ENCODE measurements at regions not wholly inside any gene's neighbourhood (a gene's known extent, or its start where the extent isn't known, plus 50 kb on each side); places are given as distances from the start of the nearest gene placed in this dataset.

DNA sequence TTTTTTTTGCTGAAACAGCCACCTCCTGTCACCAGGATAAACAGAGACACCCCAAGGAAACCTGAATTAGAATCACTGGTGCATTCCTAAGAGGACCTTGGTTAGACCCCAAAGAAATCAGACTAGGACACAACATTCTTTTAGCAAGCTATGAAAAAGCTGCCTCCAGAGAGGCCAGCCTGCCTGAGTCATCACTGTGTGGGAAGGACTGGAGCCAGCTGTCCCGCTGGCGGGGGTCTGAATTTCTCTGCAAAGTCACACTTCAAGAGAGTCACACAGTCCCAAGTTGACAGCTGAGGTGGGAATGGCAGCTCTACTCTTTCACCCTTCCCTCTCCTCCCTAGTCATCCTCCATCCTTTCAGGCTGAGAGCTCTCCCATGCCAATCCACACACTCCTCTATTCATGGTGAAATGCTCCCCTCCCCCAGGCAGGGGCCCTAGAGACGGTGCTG, 405.0 kb upstream of the POU3F1 start:
- Mint-ChIP-seq H3K9me3 (ENCODE audit: low read depth, unreplicated experiment) (peaks cover 3% of the 10 kb centered on the region), H3K4me1 (ENCODE audit: low read depth, unreplicated experiment) (no peaks in the 10 kb centered on the region), H3K36me3 (ENCODE audit: insufficient read depth, unreplicated experiment) (peaks cover 5% of the 10 kb centered on the region)

DNA sequence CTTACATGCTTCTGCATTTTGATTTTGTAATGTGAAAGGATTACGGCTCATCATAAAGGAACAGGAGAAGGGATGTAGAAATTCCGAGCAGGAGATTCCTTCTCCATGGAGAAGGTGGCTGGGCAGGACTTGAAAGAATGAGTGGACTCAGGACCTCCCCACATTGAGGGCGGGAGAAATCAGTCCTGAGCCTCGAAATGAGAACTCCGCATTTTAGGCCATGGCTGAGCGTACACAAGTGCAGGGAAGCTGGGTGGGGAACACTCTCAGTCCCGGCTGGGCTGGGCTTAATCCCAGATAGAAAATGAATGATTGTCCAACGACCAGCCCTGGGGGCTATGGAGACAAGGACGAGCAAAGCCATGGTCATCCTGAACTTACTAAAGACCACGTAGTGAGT, 402.3 kb upstream of the POU3F1 start:
- DNase-seq = no peak
- intact Hi-C loops (cut with micrococcal nuclease; ENCODE audit: unreplicated experiment) = no loop called here
- no TSS peak for BruUV-seq (replicated peaks)
- Mint-ChIP-seq H3K27ac (ENCODE audit: unreplicated experiment) (no peak overlapping the region), H3K4me3 (ENCODE audit: low read depth, unreplicated experiment) (no peak overlapping the region), H3K27me3 (ENCODE audit: unreplicated experiment) (peaks cover 97% of the 10 kb centered on the region), H3K9me3 (ENCODE audit: low read depth, unreplicated experiment) (no peaks in the 10 kb centered on the region), H3K4me1 (ENCODE audit: low read depth, unreplicated experiment) (no peaks in the 10 kb centered on the region), H3K36me3 (ENCODE audit: insufficient read depth, unreplicated experiment) (no peaks in the 10 kb centered on the region)
- TF ChIP-seq, protein P1, sequence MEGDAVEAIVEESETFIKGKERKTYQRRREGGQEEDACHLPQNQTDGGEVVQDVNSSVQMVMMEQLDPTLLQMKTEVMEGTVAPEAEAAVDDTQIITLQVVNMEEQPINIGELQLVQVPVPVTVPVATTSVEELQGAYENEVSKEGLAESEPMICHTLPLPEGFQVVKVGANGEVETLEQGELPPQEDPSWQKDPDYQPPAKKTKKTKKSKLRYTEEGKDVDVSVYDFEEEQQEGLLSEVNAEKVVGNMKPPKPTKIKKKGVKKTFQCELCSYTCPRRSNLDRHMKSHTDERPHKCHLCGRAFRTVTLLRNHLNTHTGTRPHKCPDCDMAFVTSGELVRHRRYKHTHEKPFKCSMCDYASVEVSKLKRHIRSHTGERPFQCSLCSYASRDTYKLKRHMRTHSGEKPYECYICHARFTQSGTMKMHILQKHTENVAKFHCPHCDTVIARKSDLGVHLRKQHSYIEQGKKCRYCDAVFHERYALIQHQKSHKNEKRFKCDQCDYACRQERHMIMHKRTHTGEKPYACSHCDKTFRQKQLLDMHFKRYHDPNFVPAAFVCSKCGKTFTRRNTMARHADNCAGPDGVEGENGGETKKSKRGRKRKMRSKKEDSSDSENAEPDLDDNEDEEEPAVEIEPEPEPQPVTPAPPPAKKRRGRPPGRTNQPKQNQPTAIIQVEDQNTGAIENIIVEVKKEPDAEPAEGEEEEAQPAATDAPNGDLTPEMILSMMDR (IDR thresholded peaks at IDR 0.05; ENCODE audit: unreplicated experiment) = no peak
- CTCF ChIA-PET = no interaction called here

More for the DNA sequence above, 405.0 kb upstream of the POU3F1 start:
- Mint-ChIP-seq H3K27me3 (ENCODE audit: unreplicated experiment) (peaks cover 97% of the 10 kb centered on the region), H3K27ac (ENCODE audit: unreplicated experiment) (no peak overlapping the region), H3K4me3 (ENCODE audit: low read depth, unreplicated experiment) (no peak overlapping the region)
- intact Hi-C loops (cut with micrococcal nuclease; ENCODE audit: unreplicated experiment) = no loop called here
- TF ChIP-seq, protein P1 (IDR thresholded peaks at IDR 0.05; ENCODE audit: unreplicated experiment) = no peak
- no peak for DNase-seq
- BruUV-seq (replicated peaks) = no TSS peak
- CTCF ChIA-PET = interaction anchor here (0.5 to 0.7 kb wide), 2 partner anchors 15 to 457 kb away, joined by 4 to 6 read pairs; no protein-coding TSS in a partner anchor

DNA sequence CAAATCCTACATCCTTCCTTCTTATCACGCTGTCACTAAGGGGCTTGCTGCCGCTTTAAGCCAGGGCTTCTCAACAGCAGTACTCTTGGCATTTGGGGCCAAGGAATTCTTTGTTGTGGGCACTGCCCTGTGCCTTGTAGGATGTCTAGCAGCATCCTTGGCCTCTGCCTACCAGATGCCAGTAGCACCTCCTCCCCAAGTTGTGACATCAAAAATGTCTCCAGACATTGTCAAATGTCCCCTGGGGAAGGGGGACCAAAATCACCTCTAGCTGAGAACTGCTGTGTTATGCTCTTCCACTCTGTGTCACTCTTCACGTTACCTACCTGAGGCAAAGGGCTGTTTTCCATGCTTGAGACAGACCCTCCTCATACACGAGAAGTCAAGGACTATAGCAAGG, 400.3 kb upstream of the POU3F1 start:
- CTCF ChIA-PET = no interaction called here
- TF ChIP-seq, protein P1 (IDR thresholded peaks at IDR 0.05; ENCODE audit: unreplicated experiment) = no peak
- no TSS peak for BruUV-seq (replicated peaks)
- Mint-ChIP-seq H3K4me1 (ENCODE audit: low read depth, unreplicated experiment) (no peaks in the 10 kb centered on the region), H3K4me3 (ENCODE audit: low read depth, unreplicated experiment) (no peak overlapping the region), H3K27me3 (ENCODE audit: unreplicated experiment) (peaks cover 97% of the 10 kb centered on the region), H3K9me3 (ENCODE audit: low read depth, unreplicated experiment) (no peaks in the 10 kb centered on the region), H3K36me3 (ENCODE audit: insufficient read depth, unreplicated experiment) (no peaks in the 10 kb centered on the region), H3K27ac (ENCODE audit: unreplicated experiment) (no peak overlapping the region)
- DNase-seq = no peak
- intact Hi-C loops (cut with micrococcal nuclease; ENCODE audit: unreplicated experiment) = no loop called here

DNA sequence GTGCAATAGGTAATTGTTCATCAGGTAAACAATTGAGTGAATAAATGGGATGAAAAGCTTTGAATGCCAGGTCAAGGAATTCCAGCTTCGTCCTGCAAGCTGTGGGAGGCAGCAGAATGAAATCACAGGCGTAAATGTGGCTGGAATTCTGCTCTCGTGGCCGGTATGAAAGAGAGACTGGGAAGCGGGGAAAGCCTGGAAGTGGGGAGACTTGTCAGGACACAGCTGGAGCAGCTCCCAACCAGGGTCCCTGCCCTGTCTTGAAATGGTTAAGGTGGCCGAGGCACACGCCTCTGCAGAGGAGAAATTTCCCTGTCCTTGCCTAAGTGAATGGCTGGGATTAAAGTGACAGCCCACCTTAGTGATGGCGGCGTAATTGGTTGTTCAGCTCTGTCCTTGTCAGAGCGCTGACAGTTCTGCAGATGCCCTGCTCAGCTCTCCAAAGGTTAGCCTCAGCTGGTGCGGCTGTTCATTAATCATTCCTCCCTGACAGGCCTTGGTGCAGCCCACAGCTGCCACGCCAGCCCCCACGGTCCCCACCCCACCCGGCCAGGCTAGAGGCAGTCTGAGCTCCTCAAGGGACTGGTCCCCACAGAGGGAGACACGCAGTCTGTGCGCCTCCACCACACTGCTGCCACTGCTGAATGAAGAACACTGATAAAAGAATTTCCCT, 398.3 kb upstream of the POU3F1 start:
- no peak overlapping the region for H3K27ac Mint-ChIP-seq (ENCODE audit: unreplicated experiment)
- no peaks in the 10 kb centered on the region for H3K36me3 Mint-ChIP-seq (ENCODE audit: insufficient read depth, unreplicated experiment)
- no peak for DNase-seq
- no peaks in the 10 kb centered on the region for H3K9me3 Mint-ChIP-seq (ENCODE audit: low read depth, unreplicated experiment)
- CTCF ChIA-PET = no interaction called here
- H3K27me3 Mint-ChIP-seq (ENCODE audit: unreplicated experiment) = peaks cover 97% of the 10 kb centered on the region
- H3K4me1 Mint-ChIP-seq (ENCODE audit: low read depth, unreplicated experiment) = no peaks in the 10 kb centered on the region
- no peak overlapping the region for H3K4me3 Mint-ChIP-seq (ENCODE audit: low read depth, unreplicated experiment)
- TF ChIP-seq, protein P1 (IDR thresholded peaks at IDR 0.05; ENCODE audit: unreplicated experiment) = no peak
- intact Hi-C loops (cut with micrococcal nuclease; ENCODE audit: unreplicated experiment) = no loop called here
- BruUV-seq (replicated peaks) = no TSS peak

Measured in Calu3 (cell line).